ENCODE measurements at regions not wholly inside any gene's neighbourhood (a gene's known extent, or its start where the extent isn't known, plus 50 kb on each side); places are given as distances from the start of the nearest gene placed in this dataset.

DNA sequence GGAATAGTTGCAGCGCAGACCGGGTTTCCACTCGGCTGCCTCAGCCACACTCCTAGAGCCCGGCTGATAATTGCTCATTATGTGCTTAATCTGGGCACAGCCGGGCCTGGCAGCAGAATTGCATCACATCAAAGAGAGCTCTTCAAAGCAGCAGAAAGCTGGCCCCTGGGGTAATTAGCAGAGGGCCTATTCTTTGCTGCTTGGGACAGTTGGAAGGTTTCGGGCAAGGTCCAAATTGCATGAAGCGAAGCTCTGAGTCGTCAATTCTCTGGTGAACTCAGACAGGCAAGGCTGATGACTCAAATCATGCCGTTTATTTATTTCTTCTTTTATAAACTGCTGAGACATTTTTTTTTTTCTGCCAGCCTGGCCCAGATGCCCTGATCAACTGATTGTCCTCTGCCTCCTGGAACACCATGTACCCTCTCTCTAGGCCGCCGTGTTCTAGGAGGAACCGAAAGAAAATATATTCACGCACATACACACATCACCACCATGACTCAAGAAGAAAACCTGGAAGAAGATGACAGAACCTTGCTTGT is 242.2 kb downstream of the RAB11FIP2 start:
- no peak for TF ChIP-seq FOXP2 (optimal IDR thresholded peaks at IDR 0.05; ENCODE audit: control extremely low read depth, extremely low read length, insufficient read depth)
- TF ChIP-seq POLR2AphosphoS5 (IDR thresholded peaks at IDR 0.05; ENCODE audit: borderline replicate concordance, low read depth, low read length), result no peak
